Fibroblast of villous mesenchyme (primary cell): ENCODE measurements at regions not wholly inside any gene's neighbourhood (a gene's known extent, or its start where the extent isn't known, plus 50 kb on each side); places are given as distances from the start of the nearest gene placed in this dataset.

Source experiments
- DNase-seq: peaks from one replicate; pipeline ENCODE4 v3.0.0-alpha.2; 2010; ENCODE audit warnings: low read depth
- H3K4me3 ChIP-seq: 2 replicates; pipeline ENCODE4 v1.5.1; 2011; ENCODE audit warnings: low read depth, mild to moderate bottlenecking, low read length
- CTCF ChIP-seq: IDR thresholded peaks from 2 replicates; pipeline ENCODE4 v1.5.1; 2012; ENCODE audit warnings: low read depth, mild to moderate bottlenecking, low read length; ENCODE audit not compliant: insufficient read depth

- no peak overlapping the region for H3K4me3 ChIP-seq
- no peak for DNase-seq
- no peak for TF ChIP-seq CTCF
Observed at GRCh38 chr5:56413546-56413945, 180.4 kb upstream of the ANKRD55 start.

GRCh38 chr5:56412601-56413379 lies 179.7 kb upstream of the ANKRD55 start:
- no peak overlapping the region for H3K4me3 ChIP-seq
- DNase-seq = peak; percentile 61
- TF ChIP-seq CTCF = no peak

GRCh38 chr5:56410696-56411095 lies 177.6 kb upstream of the ANKRD55 start:
- no peak for TF ChIP-seq CTCF
- DNase-seq = no peak
- no peak overlapping the region for H3K4me3 ChIP-seq

- no peak for TF ChIP-seq CTCF
- H3K4me3 ChIP-seq = no peak overlapping the region
- peak; percentile 99 for DNase-seq
Observed at GRCh38 chr5:56409331-56410190, 176.4 kb upstream of the ANKRD55 start.

GRCh38 chr5:56406838-56407237 lies 173.7 kb upstream of the ANKRD55 start:
- TF ChIP-seq CTCF = no peak
- no peak overlapping the region for H3K4me3 ChIP-seq
- no peak for DNase-seq

GRCh38 chr5:56406221-56406620 lies 173.1 kb upstream of the ANKRD55 start:
- no peak for DNase-seq
- no peak for TF ChIP-seq CTCF

More at GRCh38 chr5:56406221-56406620, 173.1 kb upstream of the ANKRD55 start:
- no peak overlapping the region for H3K4me3 ChIP-seq
